GM23248 (cell line): ENCODE measurements at regions not wholly inside any gene's neighbourhood (a gene's known extent, or its start where the extent isn't known, plus 50 kb on each side); places are given as distances from the start of the nearest gene placed in this dataset.
"Not testable (repeated sequence)": the region's sequence is repeated elsewhere in the genome, so short reads cannot be mapped to it uniquely, and the experiment has no call there.

Source experiments
- DNase-seq: peaks from one replicate; pipeline ENCODE4 v3.0.0-alpha.2; 2015
- H2AFZ ChIP-seq: fragments of 200-600 bp; sonication (generic); 2 replicates; pipeline ENCODE4 v1.6.1; 2016; ENCODE audit warnings: antibody characterized with exemption
- H3F3A ChIP-seq: fragments of 200-600 bp; sonication (generic); 2 replicates; pipeline ENCODE4 v1.6.1; 2016; ENCODE audit warnings: mild to moderate bottlenecking, antibody characterized with exemption, mixed run types; ENCODE audit not compliant: insufficient read depth
- H3K27ac ChIP-seq: fragments of 200-600 bp; sonication (generic); 2 replicates; pipeline ENCODE4 v1.5.1; 2016; ENCODE audit warnings: mild to moderate bottlenecking
- H3K27me3 ChIP-seq: fragments of 200-600 bp; sonication (generic); replicated peaks from 2 replicates; pipeline ENCODE4 v1.6.1; 2016; ENCODE audit warnings: mild to moderate bottlenecking; ENCODE audit not compliant: insufficient read depth
- H3K36me3 ChIP-seq: fragments of 200-600 bp; sonication (generic); 2 replicates; pipeline ENCODE4 v1.6.1; 2016; ENCODE audit warnings: low read depth, mild to moderate bottlenecking
- H3K4me1 ChIP-seq: fragments of 200-600 bp; sonication (generic); 2 replicates; pipeline ENCODE4 v1.6.1; 2016; ENCODE audit warnings: mild to moderate bottlenecking; ENCODE audit not compliant: insufficient read depth
- H3K4me2 ChIP-seq: fragments of 200-600 bp; sonication (generic); one replicate; pipeline ENCODE4 v1.6.1; 2016; ENCODE audit warnings: mild to moderate bottlenecking; ENCODE audit not compliant: unreplicated experiment
- H3K4me3 ChIP-seq: fragments of 200-600 bp; sonication (generic); 2 replicates; pipeline ENCODE4 v1.5.1; 2016; ENCODE audit warnings: mild to moderate bottlenecking
- H3K79me2 ChIP-seq: fragments of 200-600 bp; sonication (generic); 2 replicates; pipeline ENCODE4 v1.6.1; 2016; ENCODE audit warnings: mild to moderate bottlenecking; ENCODE audit not compliant: insufficient read depth
- H3K9ac ChIP-seq: fragments of 200-600 bp; sonication (generic); 2 replicates; pipeline ENCODE4 v1.6.1; 2016; ENCODE audit warnings: mild to moderate bottlenecking
- H3K9me2 ChIP-seq: fragments of 200-600 bp; sonication (generic); 2 replicates; pipeline ENCODE4 v1.6.1; 2016; ENCODE audit warnings: mixed run types, mild to moderate bottlenecking, moderate library complexity; ENCODE audit not compliant: insufficient read depth
- H3K9me3 ChIP-seq: fragments of 200-600 bp; sonication (generic); one replicate; pipeline ENCODE4 v1.6.1; 2017; ENCODE audit warnings: low read depth
- H4K20me1 ChIP-seq: fragments of 200-600 bp; sonication (generic); 2 replicates; pipeline ENCODE4 v1.6.0; 2016; ENCODE audit not compliant: insufficient read depth
- EZH2 ChIP-seq: fragments of 200-600 bp; sonication (generic); IDR thresholded peaks from 2 replicates; pipeline ENCODE4 v1.6.1; 2018; ENCODE audit warnings: antibody characterized with exemption, mild to moderate bottlenecking; ENCODE audit not compliant: insufficient read depth, poor library complexity, severe bottlenecking
- EZH2phosphoT487 ChIP-seq: fragments of 200-600 bp; sonication (generic); IDR thresholded peaks from 2 replicates; pipeline ENCODE4 v1.6.1; 2018; ENCODE audit warnings: antibody characterized with exemption, moderate library complexity, mild to moderate bottlenecking, low read depth; ENCODE audit not compliant: insufficient read depth
- WGBS, 2 experiments: methylation state at CpG; one replicate each; pipeline ENCODE4 v1.1.6; 2015 to 2017; ENCODE audit warnings: low lambda C conversion rate in 2 of 2, low coverage in 1 of 2; ENCODE audit errors: missing lambda C conversion rate in 2 of 2; 5-methylcytosine and 5-hydroxymethylcytosine counted together
- in situ Hi-C: fragments of 300-500 bp; cut with MboI; formaldehyde crosslinking; loops from 2 replicates; pipeline ENCODE4 v1.15.0; 2020

DNA sequence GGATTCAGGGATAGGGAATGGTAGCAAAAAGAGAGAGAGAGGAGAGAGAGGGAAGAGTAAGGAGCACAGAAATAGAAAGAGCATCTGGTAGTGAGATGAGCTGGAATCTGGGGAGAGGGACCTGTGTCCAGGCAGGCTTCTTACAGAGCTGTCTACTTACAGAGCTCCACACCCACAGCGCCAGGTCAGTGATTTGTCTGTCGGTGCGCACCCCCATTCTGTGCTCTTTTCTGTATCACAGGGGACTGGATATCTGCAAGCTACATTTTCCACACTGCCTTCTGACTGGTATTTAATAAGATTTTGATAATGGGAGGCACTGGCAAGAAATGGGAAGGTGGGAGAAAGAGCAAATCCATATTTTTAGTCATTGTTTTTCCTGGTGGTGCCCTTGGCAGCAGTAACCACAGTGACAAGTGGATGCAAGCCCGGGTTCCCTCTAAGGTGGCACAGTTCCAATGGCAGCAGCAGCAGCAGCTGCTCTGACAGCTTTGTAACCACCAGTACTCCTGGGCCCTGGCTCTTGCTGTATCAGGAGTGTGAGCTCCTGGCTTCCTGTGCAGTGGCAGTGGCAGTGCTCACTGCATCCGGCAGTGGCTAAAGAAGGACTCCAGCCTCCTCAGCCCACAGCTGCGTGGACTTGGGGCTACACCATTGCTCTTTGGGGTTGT is 300.5 kb downstream of the TRIML1 start:
- no peaks in the 10 kb centered on the region for H3K9me2 ChIP-seq
- no peak overlapping the region for H3K27ac ChIP-seq
- no peaks in the 10 kb centered on the region for H3K4me1 ChIP-seq
- 42 to 48% methylated on average over 6 of the region's 6 CpGs for WGBS, 2 experiments
- no peaks in the 10 kb centered on the region for H4K20me1 ChIP-seq
- H2AFZ ChIP-seq = no peak overlapping the region
- no peaks in the 10 kb centered on the region for H3K36me3 ChIP-seq
- peak; percentile 2 for DNase-seq
- H3F3A ChIP-seq = no peaks in the 10 kb centered on the region
- no peak overlapping the region for H3K4me2 ChIP-seq
- TF ChIP-seq EZH2phosphoT487 (no peak), EZH2 (no peak)
- in situ Hi-C loops = no loop called here
- H3K9me3 ChIP-seq = no peaks in the 10 kb centered on the region
- no peaks in the 10 kb centered on the region for H3K79me2 ChIP-seq
- H3K27me3 ChIP-seq = no peaks in the 10 kb centered on the region
- H3K4me3 ChIP-seq = no peak overlapping the region
- H3K9ac ChIP-seq = no peak overlapping the region

DNA sequence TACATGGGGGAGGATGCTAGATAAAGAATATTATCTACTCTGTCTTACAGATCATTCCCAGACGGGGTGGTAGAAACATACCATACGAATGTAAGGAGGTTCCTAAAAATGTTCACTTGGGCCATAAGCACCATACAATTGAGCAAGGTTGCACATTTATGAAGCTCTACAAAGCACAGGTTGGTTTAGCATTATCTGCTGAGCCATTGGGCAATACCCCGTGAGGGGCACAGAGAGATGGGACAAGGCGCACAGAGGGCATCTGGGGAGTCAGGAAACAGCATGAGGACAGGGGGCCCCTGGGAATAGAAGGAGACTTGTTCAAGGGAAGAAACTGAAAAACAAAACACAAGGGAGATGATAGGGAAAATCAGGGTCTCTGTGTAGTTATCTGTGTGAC is 305.3 kb downstream of the TRIML1 start:
- H3K9ac ChIP-seq = no peak overlapping the region
- H3K4me2 ChIP-seq = no peak overlapping the region
- no peaks in the 10 kb centered on the region for H3K27me3 ChIP-seq
- H2AFZ ChIP-seq = no peak overlapping the region
- H3K4me3 ChIP-seq = no peak overlapping the region
- no peaks in the 10 kb centered on the region for H3K36me3 ChIP-seq
- H3F3A ChIP-seq = no peaks in the 10 kb centered on the region
- 52 to 58% methylated on average over 4 of the region's 4 CpGs for WGBS, 2 experiments
- H3K27ac ChIP-seq = no peak overlapping the region
- no peaks in the 10 kb centered on the region for H3K4me1 ChIP-seq
- TF ChIP-seq EZH2phosphoT487 = no peak
- TF ChIP-seq EZH2 = no peak
- H4K20me1 ChIP-seq = no peaks in the 10 kb centered on the region
- no peaks in the 10 kb centered on the region for H3K79me2 ChIP-seq
- in situ Hi-C loops = no loop called here
- no peak for DNase-seq
- H3K9me3 ChIP-seq = no peaks in the 10 kb centered on the region
- no peaks in the 10 kb centered on the region for H3K9me2 ChIP-seq

DNA sequence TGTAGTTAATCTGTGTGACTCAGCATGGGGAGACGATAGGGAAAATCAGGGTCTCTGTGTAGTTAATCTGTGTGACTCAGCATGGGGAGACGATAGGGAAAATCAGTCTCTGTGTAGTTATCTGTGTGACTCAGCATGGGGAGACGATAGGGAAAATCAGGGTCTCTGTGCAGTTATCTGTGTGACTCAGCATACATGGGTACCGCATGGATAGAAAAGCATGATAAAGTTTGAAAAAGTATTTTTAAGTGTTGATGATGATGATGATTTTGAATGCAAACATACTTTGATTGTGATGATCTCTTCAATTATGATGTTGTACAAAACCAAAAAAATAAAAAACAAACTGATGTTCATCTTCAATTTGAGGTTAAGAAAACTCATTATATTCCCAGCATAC is 309.8 kb downstream of the TRIML1 start:
- H3K9me2 ChIP-seq, H3K27me3 ChIP-seq, H3F3A ChIP-seq, DNase-seq, H3K4me3 ChIP-seq, H2AFZ ChIP-seq, in situ Hi-C loops, H3K27ac ChIP-seq, H3K9me3 ChIP-seq, H3K4me2 ChIP-seq, H3K79me2 ChIP-seq, H3K9ac ChIP-seq, H4K20me1 ChIP-seq, H3K4me1 ChIP-seq, H3K36me3 ChIP-seq: not testable (repeated sequence)
- WGBS, 2 experiments = 26 to 48% methylated on average over 2 to 3 of the region's 4 CpGs

DNA sequence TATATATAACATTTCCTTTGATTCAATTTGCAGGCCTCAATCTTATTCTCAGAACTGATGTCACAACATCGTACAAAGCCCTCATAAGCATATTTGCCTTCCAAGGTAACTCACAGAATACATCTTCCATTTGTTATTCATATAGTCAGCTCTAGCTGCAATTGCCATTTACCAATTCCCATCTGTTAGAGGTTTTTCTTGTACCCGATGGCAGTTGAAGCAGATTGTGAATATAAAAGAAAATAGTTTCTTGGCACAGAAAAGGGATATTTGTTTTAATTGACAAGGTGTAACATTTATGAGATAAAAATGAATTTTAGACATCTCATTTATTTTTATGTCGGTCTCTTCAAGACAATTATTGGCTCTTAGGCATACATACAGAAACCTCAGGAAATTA is 311.3 kb downstream of the TRIML1 start:
- H3K9me3 ChIP-seq = no peaks in the 10 kb centered on the region
- H2AFZ ChIP-seq = no peak overlapping the region
- no peaks in the 10 kb centered on the region for H3K4me1 ChIP-seq
- DNase-seq = no peak
- no peak overlapping the region for H3K9ac ChIP-seq
- no peak for TF ChIP-seq EZH2
- no peak for TF ChIP-seq EZH2phosphoT487
- no peaks in the 10 kb centered on the region for H3K79me2 ChIP-seq
- no peak overlapping the region for H3K4me2 ChIP-seq
- H3K9me2 ChIP-seq = no peaks in the 10 kb centered on the region
- in situ Hi-C loops = no loop called here
- H3K4me3 ChIP-seq = no peak overlapping the region
- no peaks in the 10 kb centered on the region for H3K27me3 ChIP-seq
- 17 to 24% methylated on average over 3 of the region's 3 CpGs for WGBS, 2 experiments
- H3F3A ChIP-seq = no peaks in the 10 kb centered on the region
- no peaks in the 10 kb centered on the region for H3K36me3 ChIP-seq
- no peak overlapping the region for H3K27ac ChIP-seq
- no peaks in the 10 kb centered on the region for H4K20me1 ChIP-seq

DNA sequence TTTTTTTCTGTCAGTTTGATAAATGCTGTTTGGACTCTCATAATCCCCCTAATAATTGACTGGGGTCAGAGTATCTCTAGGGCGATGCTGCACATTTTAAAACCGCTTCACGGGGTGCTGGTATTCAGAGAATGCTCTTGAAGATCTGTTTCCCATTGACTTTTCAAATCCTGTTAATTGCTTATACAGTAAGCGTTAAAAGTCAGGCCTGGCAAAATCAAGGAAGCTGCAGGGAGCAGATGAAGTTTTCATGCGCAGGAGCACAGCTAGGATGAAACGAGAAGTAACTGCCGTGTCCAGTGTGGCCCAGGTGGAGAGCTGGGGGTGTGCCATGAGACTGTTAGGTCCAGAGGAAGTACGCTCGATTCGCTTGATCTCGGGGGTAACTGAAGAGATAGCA is 312.9 kb downstream of the TRIML1 start:
- H3K27me3 ChIP-seq = no peaks in the 10 kb centered on the region
- WGBS, 2 experiments = 14 to 19% methylated on average over 11 of the region's 11 CpGs
- in situ Hi-C loops = no loop called here
- no peak overlapping the region for H2AFZ ChIP-seq
- H3K9ac ChIP-seq = no peak overlapping the region
- no peaks in the 10 kb centered on the region for H4K20me1 ChIP-seq
- H3K4me1 ChIP-seq = no peaks in the 10 kb centered on the region
- TF ChIP-seq EZH2 (no peak), EZH2phosphoT487 (no peak)
- no peak overlapping the region for H3K4me3 ChIP-seq
- no peaks in the 10 kb centered on the region for H3K9me3 ChIP-seq
- no peaks in the 10 kb centered on the region for H3K9me2 ChIP-seq
- H3K4me2 ChIP-seq = no peak overlapping the region
- no peak overlapping the region for H3K27ac ChIP-seq
- DNase-seq = no peak
- no peaks in the 10 kb centered on the region for H3K36me3 ChIP-seq
- no peaks in the 10 kb centered on the region for H3F3A ChIP-seq
- H3K79me2 ChIP-seq = no peaks in the 10 kb centered on the region
